Neuronal stem cell (in vitro differentiated cells): ENCODE measurements at regions not wholly inside any gene's neighbourhood (a gene's known extent, or its start where the extent isn't known, plus 50 kb on each side); places are given as distances from the start of the nearest gene placed in this dataset.

ENCODE experiments used
- DNase-seq: peaks from one replicate; pipeline ENCODE4 v3.0.0-alpha.2; 2013; ENCODE audit warnings: low spot score
- H2AFZ ChIP-seq: one replicate; pipeline ENCODE4 v1.6.1; 2013; ENCODE audit warnings: mild to moderate bottlenecking, low read length, inconsistent platforms
- H2AK5ac ChIP-seq: 2 replicates; pipeline ENCODE4 v1.6.1; 2013; ENCODE audit warnings: low read depth, mild to moderate bottlenecking, inconsistent platforms, low read length, moderate library complexity, mixed read lengths
- H2BK120ac ChIP-seq: 2 replicates; pipeline ENCODE4 v1.6.1; 2013; ENCODE audit warnings: low read depth, mild to moderate bottlenecking, inconsistent platforms, low read length, moderate library complexity, mixed read lengths
- H2BK12ac ChIP-seq: one replicate; pipeline ENCODE4 v1.6.1; 2013; ENCODE audit warnings: low read length, inconsistent platforms
- H2BK15ac ChIP-seq: 2 replicates; pipeline ENCODE4 v1.6.1; 2013; ENCODE audit warnings: mild to moderate bottlenecking, low read length, inconsistent platforms, mixed read lengths
- H2BK5ac ChIP-seq: one replicate; pipeline ENCODE4 v1.6.1; 2013; ENCODE audit warnings: inconsistent platforms, mild to moderate bottlenecking, low read length, moderate library complexity
- H3K14ac ChIP-seq: one replicate; pipeline ENCODE4 v1.6.1; 2013; ENCODE audit warnings: low read length, inconsistent platforms
- H3K18ac ChIP-seq: 2 replicates; pipeline ENCODE4 v1.6.1; 2013; ENCODE audit warnings: low read length, inconsistent platforms
- H3K23ac ChIP-seq: 2 replicates; pipeline ENCODE4 v1.6.1; 2013; ENCODE audit warnings: low read depth, mild to moderate bottlenecking, mixed read lengths, low read length, inconsistent platforms; ENCODE audit not compliant: poor library complexity
- H3K27ac ChIP-seq: replicated peaks from 3 replicates; pipeline ENCODE4 v1.5.1; 2013; ENCODE audit warnings: low read length, inconsistent platforms
- H3K27me3 ChIP-seq, 3 experiments: 2 replicates each; pipeline ENCODE4 v1.6.1; 2013; ENCODE audit warnings: low read length in 3 of 3, mild to moderate bottlenecking in 2 of 3, inconsistent platforms in 1 of 3, low read depth in 1 of 3, mixed read lengths in 1 of 3, moderate library complexity in 1 of 3; ENCODE audit not compliant: control insufficient read depth in 3 of 3, insufficient read depth in 3 of 3
- H3K36me3 ChIP-seq, 2 donors: replicated peaks in 1 of 2; 2 replicates each; pipeline ENCODE4 v1.6.1; 2013; ENCODE audit warnings: low read length in 2 of 2; ENCODE audit not compliant: control insufficient read depth in 2 of 2, insufficient read depth in 2 of 2
- H3K4ac ChIP-seq: 2 replicates; pipeline ENCODE4 v1.6.1; 2013; ENCODE audit warnings: inconsistent platforms, mild to moderate bottlenecking, low read length, moderate library complexity
- H3K4me1 ChIP-seq, 2 donors: 1 replicate in 1 of 2; 2 replicates in 1 of 2; pipeline ENCODE4 v1.6.1; 2013; ENCODE audit warnings: low read length in 2 of 2, low read depth in 1 of 2; ENCODE audit not compliant: control insufficient read depth in 2 of 2, insufficient read depth in 1 of 2
- H3K4me2 ChIP-seq: one replicate; pipeline ENCODE4 v1.6.1; 2013; ENCODE audit warnings: mild to moderate bottlenecking, low read length, inconsistent platforms; ENCODE audit not compliant: insufficient read depth, poor library complexity, severe bottlenecking
- H3K4me3 ChIP-seq, 2 donors: 2 replicates each; pipeline ENCODE4 v1.5.1; 2013; ENCODE audit warnings: low read length in 2 of 2, mild to moderate bottlenecking in 2 of 2, inconsistent platforms in 1 of 2, moderate library complexity in 1 of 2
- H3K79me1 ChIP-seq: one replicate; pipeline ENCODE4 v1.6.1; 2013; ENCODE audit warnings: low read depth, mild to moderate bottlenecking, inconsistent platforms, low read length, moderate library complexity
- H3K9ac ChIP-seq: one replicate; pipeline ENCODE4 v1.6.1; 2013; ENCODE audit warnings: mild to moderate bottlenecking, low read depth, low read length, inconsistent platforms; ENCODE audit not compliant: poor library complexity
- H3K9me3 ChIP-seq, 2 donors: replicated peaks in 1 of 2; 2 replicates each; pipeline versions ENCODE3 to v1.6.1; 2013; ENCODE audit warnings: low read length in 2 of 2, mild to moderate bottlenecking in 2 of 2, inconsistent platforms in 1 of 2, low read depth in 1 of 2, mixed read lengths in 1 of 2, moderate library complexity in 1 of 2; ENCODE audit not compliant: control insufficient read depth in 2 of 2, insufficient read depth in 1 of 2
- H4K8ac ChIP-seq: one replicate; pipeline ENCODE4 v1.6.1; 2013; ENCODE audit warnings: low read depth, mild to moderate bottlenecking, inconsistent platforms, low read length, moderate library complexity
- H4K91ac ChIP-seq: one replicate; pipeline ENCODE4 v1.6.1; 2013; ENCODE audit warnings: low read length, low read depth, mild to moderate bottlenecking, inconsistent platforms; ENCODE audit not compliant: poor library complexity
- WGBS, 2 donors: extraction: QIAGEN DNeasy Blood & Tissue Kit; methylation state at CpG; one replicate each; pipeline ENCODE4 v1.1.7; 2013; ENCODE audit warnings: missing lambda C conversion rate in 2 of 2, mixed read lengths in 1 of 2; ENCODE audit not compliant: insufficient read length in 2 of 2, insufficient replicate concordance in 1 of 2; ENCODE audit errors: extremely low coverage in 2 of 2; 5-methylcytosine and 5-hydroxymethylcytosine counted together

GRCh38 chr14:38128640-38129039 is 79.1 kb upstream of the SSTR1 start:
- Histone ChIP-seq H4K91ac (no peak overlapping the region), H3K4ac (no peak overlapping the region), H2BK120ac (no peak overlapping the region), H3K23ac (no peak overlapping the region), H3K79me1 (no peaks in the 10 kb centered on the region), H2BK15ac (no peak overlapping the region), H3K4me3 (no peak overlapping the region), H3K36me3 (no peaks in the 10 kb centered on the region), H2BK5ac (no peak overlapping the region), H3K18ac (no peak overlapping the region), H3K9ac (no peak overlapping the region), H4K8ac (no peak overlapping the region), H2BK12ac (no peak overlapping the region), H3K9me3 (no peaks in the 10 kb centered on the region), H3K14ac (no peak overlapping the region), H2AK5ac (no peak overlapping the region), H3K27me3 (no peaks in the 10 kb centered on the region), H2AFZ (no peak overlapping the region), H3K27ac (no peak overlapping the region), H3K4me1 (no peaks in the 10 kb centered on the region), H3K4me2 (no peak overlapping the region)
- DNase-seq = no peak

DNA sequence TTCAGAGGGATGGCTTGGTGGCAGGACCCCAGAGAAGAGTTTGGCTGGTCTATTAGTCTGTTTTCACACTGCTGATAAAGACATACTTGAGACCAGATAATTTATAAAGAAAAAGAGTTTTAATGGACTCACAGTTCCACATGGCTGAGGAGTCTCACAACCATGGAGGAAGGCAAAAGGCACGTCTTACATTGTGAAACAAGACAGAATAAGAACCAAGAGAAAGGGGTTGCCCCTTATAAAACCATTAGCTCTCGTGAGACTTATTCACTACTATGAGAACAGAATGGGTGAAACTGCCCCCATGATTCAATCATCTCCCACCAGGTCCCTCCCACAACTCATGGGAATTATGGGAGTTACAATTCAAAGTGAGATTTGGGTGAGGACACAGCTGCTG is 78.5 kb upstream of the SSTR1 start:
- Histone ChIP-seq H2BK120ac (no peak overlapping the region), H3K4me2 (no peak overlapping the region), H2BK12ac (no peak overlapping the region), H3K23ac (no peak overlapping the region), H3K4ac (no peak overlapping the region), H2BK5ac (no peak overlapping the region), H4K8ac (no peak overlapping the region), H3K4me3 (no peak overlapping the region), H3K36me3 (no peaks in the 10 kb centered on the region), H3K9ac (no peak overlapping the region), H3K4me1 (no peaks in the 10 kb centered on the region), H3K79me1 (no peaks in the 10 kb centered on the region), H2AFZ (no peak overlapping the region), H4K91ac (no peak overlapping the region), H3K18ac (no peak overlapping the region), H3K27me3 (no peaks in the 10 kb centered on the region), H3K27ac (no peak overlapping the region), H3K14ac (no peak overlapping the region), H2BK15ac (no peak overlapping the region), H3K9me3 (no peaks in the 10 kb centered on the region), H2AK5ac (no peak overlapping the region)
- no CpG with 5 or more reads among the region's 2 CpGs for WGBS, 2 donors
- DNase-seq = no peak

GRCh38 chr14:38129705-38130104 is 78.0 kb upstream of the SSTR1 start:
- Histone ChIP-seq H3K9ac (no peak overlapping the region), H3K4me2 (no peak overlapping the region), H3K27ac (no peak overlapping the region), H3K27me3 (no peaks in the 10 kb centered on the region), H4K91ac (no peak overlapping the region), H2BK5ac (no peak overlapping the region), H2BK15ac (no peak overlapping the region), H4K8ac (no peak overlapping the region), H2BK120ac (no peak overlapping the region), H3K4ac (no peak overlapping the region), H3K36me3 (no peaks in the 10 kb centered on the region), H3K79me1 (no peaks in the 10 kb centered on the region), H2AK5ac (no peak overlapping the region), H2AFZ (no peak overlapping the region), H3K4me1 (no peaks in the 10 kb centered on the region), H2BK12ac (no peak overlapping the region), H3K18ac (no peak overlapping the region), H3K23ac (no peak overlapping the region), H3K14ac (no peak overlapping the region), H3K4me3 (no peak overlapping the region), H3K9me3 (no peaks in the 10 kb centered on the region)
- no CpG with 5 or more reads among the region's 5 CpGs for WGBS, 2 donors
- no peak for DNase-seq

DNA sequence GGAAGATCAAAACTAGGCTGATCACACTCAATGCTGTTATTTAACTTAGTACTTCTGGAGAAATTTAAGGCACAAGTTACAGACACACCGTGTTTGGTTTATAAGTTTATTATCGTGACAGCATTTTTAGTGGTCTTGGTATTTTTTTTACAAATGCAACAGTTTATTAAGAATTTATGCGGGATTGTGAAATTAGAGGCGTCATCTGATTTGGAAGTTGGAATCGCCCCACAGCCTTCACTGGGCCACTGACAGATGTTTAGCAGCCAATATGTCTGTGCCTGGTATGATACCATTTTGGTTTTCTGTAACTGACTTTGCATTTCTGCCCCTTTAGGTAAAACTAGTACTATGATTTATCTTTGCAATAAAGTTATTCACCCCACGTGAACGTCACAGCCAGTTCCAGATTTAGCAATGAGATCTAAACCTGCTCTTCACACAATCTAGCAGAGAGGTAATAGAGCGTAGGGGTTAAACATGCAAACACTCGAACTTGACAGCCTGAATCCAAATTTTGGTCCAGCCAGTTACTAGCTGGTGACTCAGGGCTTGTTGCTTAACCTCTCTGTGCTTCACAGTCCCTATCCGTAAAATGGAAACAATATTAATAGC is 73.2 kb upstream of the SSTR1 start:
- Histone ChIP-seq H2BK15ac (no peak overlapping the region), H3K9me3 (no peaks in the 10 kb centered on the region), H3K4ac (no peak overlapping the region), H2BK12ac (no peak overlapping the region), H3K9ac (no peak overlapping the region), H3K4me2 (no peak overlapping the region), H3K4me1 (no peaks in the 10 kb centered on the region), H3K27me3 (no peaks in the 10 kb centered on the region), H4K91ac (no peak overlapping the region), H3K14ac (no peak overlapping the region), H2BK120ac (no peak overlapping the region), H3K79me1 (no peaks in the 10 kb centered on the region), H2AK5ac (no peak overlapping the region), H2AFZ (no peak overlapping the region), H3K23ac (no peak overlapping the region), H3K27ac (no peak overlapping the region), H2BK5ac (no peak overlapping the region), H3K18ac (no peak overlapping the region), H3K36me3 (no peaks in the 10 kb centered on the region), H3K4me3 (no peak overlapping the region), H4K8ac (no peak overlapping the region)
- no peak for DNase-seq
- WGBS, 2 donors = no CpG with 5 or more reads among the region's 10 CpGs
